KMS-11 (cell line): ENCODE measurements at regions not wholly inside any gene's neighbourhood (a gene's known extent, or its start where the extent isn't known, plus 50 kb on each side); places are given as distances from the start of the nearest gene placed in this dataset.
"Not testable (repeated sequence)": the region's sequence is repeated elsewhere in the genome, so short reads cannot be mapped to it uniquely, and the experiment has no call there.

Experiments used
- H2AFZ ChIP-seq: fragments of 200-600 bp; sonication (generic); 2 replicates; pipeline ENCODE4 v1.6.1; 2016; ENCODE audit warnings: antibody characterized with exemption, mixed run types, low read depth
- H3K27ac ChIP-seq: fragments of 200-600 bp; sonication (generic); 2 replicates; pipeline ENCODE4 v1.6.1; 2016; ENCODE audit warnings: mild to moderate bottlenecking, mixed run types
- H3K27me3 ChIP-seq: fragments of 200-600 bp; sonication (generic); 2 replicates; pipeline ENCODE4 v1.6.1; 2017; ENCODE audit warnings: mild to moderate bottlenecking, low read depth, mixed run types, moderate library complexity; ENCODE audit not compliant: insufficient read depth
- H3K36me3 ChIP-seq: fragments of 200-600 bp; sonication (generic); 2 replicates; pipeline ENCODE4 v1.6.1; 2017; ENCODE audit warnings: mild to moderate bottlenecking, mixed run types; ENCODE audit not compliant: insufficient read depth
- H3K4me1 ChIP-seq: fragments of 200-600 bp; sonication (generic); 2 replicates; pipeline ENCODE4 v1.6.1; 2016; ENCODE audit warnings: mild to moderate bottlenecking, low read depth, mixed run types; ENCODE audit not compliant: poor library complexity, severe bottlenecking
- H3K4me2 ChIP-seq: fragments of 200-600 bp; sonication (generic); 2 replicates; pipeline ENCODE4 v1.7.0; 2016; ENCODE audit warnings: mild to moderate bottlenecking, mixed run types
- H3K4me3 ChIP-seq: fragments of 200-600 bp; sonication (generic); IDR thresholded peaks from 2 replicates; pipeline ENCODE4 v1.6.1; 2017; ENCODE audit warnings: low read depth, low read length, mixed read lengths; ENCODE audit not compliant: insufficient read depth
- H3K79me2 ChIP-seq: fragments of 200-600 bp; sonication (generic); 2 replicates; pipeline ENCODE4 v1.6.1; 2016; ENCODE audit warnings: low read depth, mixed run types; ENCODE audit not compliant: insufficient read depth
- H3K9ac ChIP-seq: fragments of 200-600 bp; sonication (generic); 2 replicates; pipeline ENCODE4 v1.6.1; 2016; ENCODE audit warnings: mild to moderate bottlenecking, mixed run types
- H4K20me1 ChIP-seq: fragments of 200-600 bp; sonication (generic); 2 replicates; pipeline ENCODE4 v1.6.1; 2016; ENCODE audit warnings: mild to moderate bottlenecking, mixed run types; ENCODE audit not compliant: insufficient read depth
- CTCF ChIP-seq: fragments of 200-600 bp; sonication (generic); conservative IDR thresholded peaks from 2 replicates; pipeline ENCODE4 v1.6.1; 2017; ENCODE audit warnings: low read depth, mild to moderate bottlenecking, antibody characterized with exemption, low read length, moderate library complexity, mixed read lengths

DNA sequence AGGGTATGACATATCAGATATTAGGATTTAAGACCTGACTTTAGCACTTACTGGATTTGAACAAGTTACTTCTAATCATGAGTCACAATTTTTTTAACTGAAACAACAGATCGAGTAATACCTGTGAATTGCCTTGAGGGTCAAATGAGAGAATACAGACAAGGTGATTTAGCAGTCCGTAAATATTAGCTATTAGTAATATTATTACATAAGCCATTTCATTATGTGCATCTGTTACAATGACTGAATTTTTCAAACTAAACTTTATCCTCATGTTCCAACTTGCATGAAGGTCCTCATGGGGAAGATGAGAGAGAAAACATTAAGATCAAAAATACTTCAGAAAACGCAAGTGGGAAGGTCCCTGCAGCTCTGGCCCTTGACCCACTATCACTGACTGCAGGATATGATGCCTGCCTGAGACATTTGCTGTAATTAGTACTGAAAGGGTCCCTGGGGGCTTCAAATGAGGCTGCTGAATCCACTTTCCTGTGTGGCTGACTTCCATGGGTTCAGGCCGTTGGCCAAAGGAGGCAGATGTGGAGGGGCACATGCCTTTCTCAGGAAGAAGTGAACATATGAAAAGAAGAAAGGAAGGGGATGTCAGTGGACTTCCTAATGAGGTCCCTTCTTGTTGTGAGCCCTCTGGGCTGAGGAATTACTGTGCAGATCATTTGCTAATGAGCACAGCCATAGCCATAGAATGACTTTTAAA lies 441.7 kb downstream of the CDH11 start:
- Histone ChIP-seq H3K4me3 (no peak overlapping the region), H4K20me1 (no peaks in the 10 kb centered on the region), H3K4me2 (no peak overlapping the region), H3K27me3 (no peaks in the 10 kb centered on the region), H3K27ac (no peak overlapping the region), H3K79me2 (no peaks in the 10 kb centered on the region), H3K4me1 (no peaks in the 10 kb centered on the region), H2AFZ (no peak overlapping the region), H3K9ac (no peak overlapping the region), H3K36me3 (no peaks in the 10 kb centered on the region)
- no peak for TF ChIP-seq CTCF

- Histone ChIP-seq H3K27ac (no peak overlapping the region), H3K4me3 (no peak overlapping the region), H4K20me1 (no peaks in the 10 kb centered on the region), H3K9ac (no peak overlapping the region), H3K27me3 (no peaks in the 10 kb centered on the region), H3K36me3 (no peaks in the 10 kb centered on the region), H3K79me2 (no peaks in the 10 kb centered on the region), H2AFZ (no peak overlapping the region), H3K4me1 (no peaks in the 10 kb centered on the region), H3K4me2 (no peak overlapping the region)
- TF ChIP-seq CTCF: no peak
These were observed 452.3 kb downstream of the CDH11 start for GRCh38 chr16:64669573-64669972.

DNA sequence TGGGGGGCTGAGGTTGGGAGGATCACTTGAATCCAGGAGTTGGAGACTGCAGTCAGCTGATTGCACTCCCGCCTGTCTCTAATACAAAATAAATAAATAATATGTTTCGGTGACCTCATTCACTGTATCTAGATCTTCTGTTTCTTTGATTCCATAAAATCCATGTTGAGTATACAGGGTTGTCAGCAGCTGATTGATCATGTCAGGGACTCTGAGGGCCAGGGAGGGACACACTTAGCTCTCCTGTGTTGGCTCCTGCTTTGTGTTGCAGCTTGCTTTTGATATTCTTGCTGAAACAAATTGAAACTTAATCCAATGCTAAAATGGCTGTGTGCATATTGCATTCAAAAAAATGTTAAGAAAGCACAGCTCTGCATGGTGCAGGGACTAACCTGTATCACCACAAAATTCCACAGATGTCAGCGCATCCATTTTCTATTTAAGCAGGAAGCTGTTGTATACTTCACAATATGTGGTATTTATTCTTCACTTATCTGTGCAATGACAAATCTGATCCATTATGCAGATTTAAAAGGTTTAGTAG lies 454.5 kb downstream of the CDH11 start:
- H2AFZ ChIP-seq: no peak overlapping the region
- no peaks in the 10 kb centered on the region for H3K36me3 ChIP-seq
- H3K4me2 ChIP-seq: no peak overlapping the region
- no peaks in the 10 kb centered on the region for H3K79me2 ChIP-seq
- no peaks in the 10 kb centered on the region for H4K20me1 ChIP-seq
- TF ChIP-seq CTCF: no peak
- no peaks in the 10 kb centered on the region for H3K4me1 ChIP-seq
- no peak overlapping the region for H3K9ac ChIP-seq
- no peaks in the 10 kb centered on the region for H3K27me3 ChIP-seq
- no peak overlapping the region for H3K4me3 ChIP-seq
- H3K27ac ChIP-seq: no peak overlapping the region

DNA sequence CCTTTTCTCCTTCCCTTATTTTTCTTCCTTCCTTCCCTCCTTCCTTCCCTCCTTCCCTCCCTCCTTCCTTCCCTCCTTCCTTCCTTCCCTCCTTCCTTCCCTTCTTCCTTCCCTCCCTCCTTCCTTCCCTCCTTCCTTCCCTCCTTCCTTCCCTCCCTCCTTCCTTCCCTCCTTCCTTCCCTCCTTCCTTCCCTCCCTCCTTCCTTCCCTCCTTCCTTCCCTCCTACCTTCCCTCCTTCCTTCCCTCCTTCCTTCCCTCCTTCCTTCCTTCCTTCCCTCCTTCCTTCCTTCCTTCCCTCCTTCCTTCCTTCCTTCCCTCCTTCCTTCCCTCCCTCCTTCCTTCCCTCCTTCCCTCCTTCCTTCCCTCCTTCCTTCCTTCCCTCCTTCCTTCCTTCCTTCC lies 459.6 kb downstream of the CDH11 start:
- H3K9ac ChIP-seq, H3K4me3 ChIP-seq, H3K27me3 ChIP-seq, H3K36me3 ChIP-seq, H3K79me2 ChIP-seq, H3K27ac ChIP-seq, H3K4me2 ChIP-seq, H4K20me1 ChIP-seq, H2AFZ ChIP-seq, H3K4me1 ChIP-seq: not testable (repeated sequence)

- no peaks in the 10 kb centered on the region for H3K4me1 ChIP-seq
- H4K20me1 ChIP-seq: no peaks in the 10 kb centered on the region
- no peaks in the 10 kb centered on the region for H3K36me3 ChIP-seq
- no peak overlapping the region for H3K4me2 ChIP-seq
- H3K9ac ChIP-seq: no peak overlapping the region
- H3K27ac ChIP-seq: no peak overlapping the region
- H3K79me2 ChIP-seq: no peaks in the 10 kb centered on the region
- no peak overlapping the region for H3K4me3 ChIP-seq
- H2AFZ ChIP-seq: no peak overlapping the region
- H3K27me3 ChIP-seq: no peaks in the 10 kb centered on the region
- no peak for TF ChIP-seq CTCF
These were observed 462.0 kb downstream of the CDH11 start for GRCh38 chr16:64659866-64660265.
